ENCODE measurements at regions not wholly inside any gene's neighbourhood (a gene's known extent, or its start where the extent isn't known, plus 50 kb on each side); places are given as distances from the start of the nearest gene placed in this dataset.

- TF ChIP-seq SIN3A (IDR thresholded peaks at IDR 0.05; ENCODE audit: borderline replicate concordance, insufficient read depth, low read depth, low read length) (no peak), CTCF (IDR thresholded peaks at IDR 0.05) (no peak), REST (IDR thresholded peaks at IDR 0.05; ENCODE audit: insufficient read depth in 1 of 2, low read depth in 2 of 2, low read length in 1 of 2) (no peak), TCF7L2 (IDR thresholded peaks at IDR 0.05; ENCODE audit: low read depth, low read length) (no peak)
These were observed 2291.3 kb downstream of the TP53TG3F start for GRCh38 chr16:35750701-35751104.

Measured in Panc1 (cell line).